Esophagus muscularis mucosa (tissue), 4 donors: ENCODE measurements at regions not wholly inside any gene's neighbourhood (a gene's known extent, or its start where the extent isn't known, plus 50 kb on each side); places are given as distances from the start of the nearest gene placed in this dataset.
"Not testable (repeated sequence)": the region's sequence is repeated elsewhere in the genome, so short reads cannot be mapped to it uniquely, and the experiment has no call there.

Source experiments
- DNase-seq: peaks from one replicate; pipeline ENCODE4 v3.0.0-alpha.2; 2017; ENCODE audit errors: extremely low spot score
- H3K27ac ChIP-seq, 4 donors: fragments of 200-600 bp; sonication (generic); replicated peaks in 1 of 4; 1 replicate in 3 of 4; 2 replicates in 1 of 4; pipeline ENCODE4 v1.5.1; 2016 to 2019; ENCODE audit warnings: mild to moderate bottlenecking in 1 of 4
- H3K27me3 ChIP-seq, 4 donors: fragments of 200-600 bp; sonication (generic); one replicate each; pipeline versions ENCODE4 v1.5.1 to v1.6.0; 2016 to 2019
- H3K36me3 ChIP-seq, 4 donors: fragments of 200-600 bp; sonication (generic); one replicate each; pipeline ENCODE4 v1.5.1; 2016 to 2019
- H3K4me1 ChIP-seq, 4 donors: fragments of 200-600 bp; sonication (generic); one replicate each; pipeline ENCODE4 v1.5.1; 2016 to 2019
- H3K4me3 ChIP-seq, 4 donors: fragments of 200-600 bp; sonication (generic); 1 replicate in 2 of 4; 2 replicates in 2 of 4; pipeline ENCODE4 v1.5.1; 2016 to 2019; ENCODE audit warnings: mild to moderate bottlenecking in 4 of 4, moderate library complexity in 1 of 4
- H3K9me3 ChIP-seq, 4 donors: fragments of 200-600 bp; sonication (generic); 1 replicate in 3 of 4; 2 replicates in 1 of 4; pipeline ENCODE4 v1.5.1; 2016 to 2019
- EP300 ChIP-seq: sonication (generic); formaldehyde crosslinking; IDR thresholded peaks from one replicate; pipeline ENCODE4 v1.6.1; 2017; ENCODE audit warnings: antibody characterized with exemption
- POLR2A ChIP-seq: fragments of 450-650 bp; IDR thresholded peaks from one replicate; pipeline ENCODE4 v1.6.1; 2017; ENCODE audit warnings: antibody characterized with exemption, moderate library complexity, mild to moderate bottlenecking, low read depth
- POLR2AphosphoS5 ChIP-seq, 2 donors: sonication (generic); formaldehyde crosslinking; IDR thresholded peaks; one replicate each; pipeline ENCODE4 v1.6.1; 2017; ENCODE audit warnings: antibody characterized with exemption in 2 of 2
- WGBS: methylation state at CpG from one replicate; pipeline ENCODE4 v1.1.5; 2018; 5-methylcytosine and 5-hydroxymethylcytosine counted together
- intact Hi-C: fragments of 100-400 bp; cut with DNase I; formaldehyde crosslinking; loops from one replicate; pipeline ENCODE4 v1.15.1; 2023
- TF ChIP-seq, protein P1 (sequence below), 3 experiments: fragments of 200-600 bp in 2 of 3; fragments of 450-650 bp in 1 of 3; sonication (generic) in 2 of 3; IDR thresholded peaks; one replicate each; pipeline ENCODE4 v1.5.1; 2017 to 2019; ENCODE audit warnings: antibody characterized with exemption in 3 of 3, mild to moderate bottlenecking in 2 of 3, moderate library complexity in 1 of 3

DNA sequence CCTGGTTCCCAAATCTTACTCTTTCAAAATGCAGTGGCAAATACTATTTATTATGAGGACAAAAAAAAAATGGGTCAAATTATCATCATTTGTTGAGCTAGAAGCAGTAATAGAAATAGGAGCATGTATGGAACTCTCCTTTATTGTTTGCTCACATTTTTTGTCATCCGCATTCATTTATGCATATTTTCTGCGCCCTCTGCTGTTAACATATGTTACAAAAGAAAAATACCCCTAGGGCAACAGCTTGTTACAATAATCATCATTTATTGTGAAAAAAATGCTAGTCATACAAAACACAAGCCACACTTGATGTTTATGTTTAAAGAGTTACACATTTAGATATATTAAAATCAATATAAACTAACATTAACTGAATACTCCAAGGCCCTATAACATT, 328.2 kb downstream of the TUSC1 start:
- 92% methylated on average over 2 of the region's 2 CpGs for WGBS
- no peak overlapping the region for H3K27ac ChIP-seq
- no peaks in the 10 kb centered on the region for H3K36me3 ChIP-seq
- H3K4me1 ChIP-seq = no peaks in the 10 kb centered on the region
- TF ChIP-seq EP300 (no peak), POLR2AphosphoS5 (IDR thresholded peaks at IDR 0.05) (no peak), POLR2A (no peak)
- TF ChIP-seq, protein P1, sequence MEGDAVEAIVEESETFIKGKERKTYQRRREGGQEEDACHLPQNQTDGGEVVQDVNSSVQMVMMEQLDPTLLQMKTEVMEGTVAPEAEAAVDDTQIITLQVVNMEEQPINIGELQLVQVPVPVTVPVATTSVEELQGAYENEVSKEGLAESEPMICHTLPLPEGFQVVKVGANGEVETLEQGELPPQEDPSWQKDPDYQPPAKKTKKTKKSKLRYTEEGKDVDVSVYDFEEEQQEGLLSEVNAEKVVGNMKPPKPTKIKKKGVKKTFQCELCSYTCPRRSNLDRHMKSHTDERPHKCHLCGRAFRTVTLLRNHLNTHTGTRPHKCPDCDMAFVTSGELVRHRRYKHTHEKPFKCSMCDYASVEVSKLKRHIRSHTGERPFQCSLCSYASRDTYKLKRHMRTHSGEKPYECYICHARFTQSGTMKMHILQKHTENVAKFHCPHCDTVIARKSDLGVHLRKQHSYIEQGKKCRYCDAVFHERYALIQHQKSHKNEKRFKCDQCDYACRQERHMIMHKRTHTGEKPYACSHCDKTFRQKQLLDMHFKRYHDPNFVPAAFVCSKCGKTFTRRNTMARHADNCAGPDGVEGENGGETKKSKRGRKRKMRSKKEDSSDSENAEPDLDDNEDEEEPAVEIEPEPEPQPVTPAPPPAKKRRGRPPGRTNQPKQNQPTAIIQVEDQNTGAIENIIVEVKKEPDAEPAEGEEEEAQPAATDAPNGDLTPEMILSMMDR (IDR thresholded peaks at IDR 0.05) = no peak
- H3K9me3 ChIP-seq = no peaks in the 10 kb centered on the region
- intact Hi-C loops = no loop called here
- H3K27me3 ChIP-seq = no peaks in the 10 kb centered on the region
- H3K4me3 ChIP-seq = no peak overlapping the region
- DNase-seq = no peak

DNA sequence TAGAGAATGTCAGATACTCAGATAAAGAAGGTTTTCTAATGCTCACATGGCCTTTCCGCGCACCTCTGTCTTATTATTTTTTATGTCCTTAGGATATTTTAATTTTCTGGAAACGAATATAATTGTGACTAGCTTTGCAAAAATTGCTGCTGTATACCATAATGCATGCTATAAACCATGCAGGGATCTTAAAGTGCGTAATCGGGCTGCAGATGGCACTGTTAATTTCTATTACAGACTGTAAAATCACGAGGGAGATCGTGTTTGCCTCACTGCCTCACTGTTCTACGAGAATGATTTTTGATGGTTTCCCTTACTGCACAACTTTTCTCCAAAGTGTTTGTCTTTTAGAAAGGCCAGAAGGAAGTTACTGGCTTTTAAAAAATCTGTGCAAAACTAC, 356.1 kb downstream of the TUSC1 start:
- intact Hi-C loops = no loop called here
- WGBS = 88% methylated on average over 8 of the region's 8 CpGs
- H3K27ac ChIP-seq = no peak overlapping the region

DNA sequence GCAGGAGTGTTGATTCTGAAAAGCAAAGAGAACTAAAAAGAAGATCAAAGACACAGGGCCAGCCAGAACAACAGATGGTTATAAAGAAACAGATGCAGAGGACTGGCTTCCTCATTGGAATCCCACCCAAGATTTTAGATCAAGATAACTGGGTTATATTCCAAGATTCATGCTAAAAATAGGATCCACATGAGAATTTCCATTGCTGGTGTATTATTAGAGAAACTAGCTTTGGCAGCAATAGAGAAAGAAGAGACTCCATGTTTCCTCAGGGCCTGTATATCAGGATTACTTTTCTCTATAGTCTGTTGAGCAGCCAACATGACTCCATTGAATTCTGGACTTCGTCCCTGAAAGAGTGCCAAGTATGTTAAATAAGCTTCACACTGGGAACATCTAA, 367.3 kb downstream of the TUSC1 start:
- no peak for TF ChIP-seq POLR2AphosphoS5 (IDR thresholded peaks at IDR 0.05)
- TF ChIP-seq EP300 = no peak
- TF ChIP-seq POLR2A = no peak
- TF ChIP-seq, protein P1 (IDR thresholded peaks at IDR 0.05) = no peak
- intact Hi-C loops = no loop called here
- Histone ChIP-seq H3K4me1 (no peaks in the 10 kb centered on the region), H3K4me3 (no peak overlapping the region), H3K27me3 (no peaks in the 10 kb centered on the region), H3K9me3 (peaks cover 0 to 3% (median 0%) of the 10 kb centered on the region in 4 donors), H3K36me3 (no peaks in the 10 kb centered on the region), H3K27ac (no peak overlapping the region)
- WGBS = 81% methylated on average over 1 of the region's 1 CpG
- DNase-seq = no peak

More for the DNA sequence above, 356.1 kb downstream of the TUSC1 start:
- Histone ChIP-seq H3K4me1 (no peaks in the 10 kb centered on the region), H3K36me3 (no peaks in the 10 kb centered on the region), H3K4me3 (no peak overlapping the region), H3K27me3 (no peaks in the 10 kb centered on the region), H3K9me3 (no peaks in the 10 kb centered on the region)
- TF ChIP-seq POLR2A (no peak), POLR2AphosphoS5 (IDR thresholded peaks at IDR 0.05) (no peak), EP300 (no peak)
- TF ChIP-seq, protein P1 (IDR thresholded peaks at IDR 0.05) = no peak
- no peak for DNase-seq

DNA sequence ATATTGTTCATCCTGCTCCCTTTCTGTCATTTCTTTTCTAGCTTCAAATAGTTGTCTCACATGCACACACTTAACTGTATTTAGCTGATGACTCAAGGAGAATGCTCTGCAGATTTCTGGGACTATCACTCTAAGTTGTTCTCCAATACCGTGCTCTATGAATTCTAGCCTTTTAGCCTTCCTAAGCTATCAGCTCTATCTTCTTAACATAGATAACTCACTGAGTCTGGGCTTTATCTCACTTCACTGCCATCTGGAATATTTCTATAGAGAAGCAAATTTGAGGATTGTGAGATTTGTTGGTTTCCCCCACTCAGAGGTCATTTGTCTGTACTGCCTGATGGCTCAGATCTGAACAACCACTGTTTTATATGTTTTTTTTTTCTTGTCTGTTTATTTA, 369.7 kb downstream of the TUSC1 start:
- intact Hi-C loops = no loop called here
- Histone ChIP-seq H3K27me3 (no peaks in the 10 kb centered on the region), H3K36me3 (no peaks in the 10 kb centered on the region), H3K4me1 (no peaks in the 10 kb centered on the region), H3K9me3 (peaks cover 0 to 3% (median 0%) of the 10 kb centered on the region in 4 donors), H3K27ac (no peak overlapping the region), H3K4me3 (no peak overlapping the region)
- DNase-seq = no peak
- WGBS = 89% methylated on average over 1 of the region's 1 CpG
- TF ChIP-seq POLR2A (no peak), POLR2AphosphoS5 (IDR thresholded peaks at IDR 0.05) (no peak), EP300 (no peak)
- TF ChIP-seq, protein P1 (IDR thresholded peaks at IDR 0.05) = no peak

DNA sequence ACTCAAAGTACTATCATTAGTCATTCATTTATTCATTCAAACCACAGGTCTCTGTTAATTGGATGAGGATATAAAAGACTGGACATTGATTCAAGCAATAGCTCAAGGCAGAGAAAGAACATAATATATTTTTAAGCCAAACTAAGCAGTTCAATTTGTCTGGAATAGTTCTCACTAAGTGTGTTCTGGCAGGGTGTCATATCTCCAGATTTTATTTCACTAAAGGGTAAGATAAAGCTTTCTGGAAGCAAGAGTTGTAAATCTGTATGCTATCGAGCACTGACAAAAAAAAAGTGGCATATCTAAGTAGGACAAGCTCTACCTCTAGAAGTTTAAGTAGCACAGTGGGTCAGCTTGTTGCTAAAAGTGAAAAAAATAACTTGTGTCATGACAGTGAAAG, 375.6 kb downstream of the TUSC1 start:
- H3K36me3 ChIP-seq = no peaks in the 10 kb centered on the region
- no peaks in the 10 kb centered on the region for H3K27me3 ChIP-seq
- WGBS = 62% methylated on average over 1 of the region's 1 CpG
- no peak for TF ChIP-seq EP300
- TF ChIP-seq, protein P1 (IDR thresholded peaks at IDR 0.05) = no peak
- no peak for TF ChIP-seq POLR2AphosphoS5 (IDR thresholded peaks at IDR 0.05)
- no peak for TF ChIP-seq POLR2A
- H3K27ac ChIP-seq = no peak overlapping the region
- intact Hi-C loops = no loop called here
- no peak overlapping the region for H3K4me3 ChIP-seq
- no peak for DNase-seq
- H3K4me1 ChIP-seq = no peaks in the 10 kb centered on the region
- peaks cover 0 to 3% (median 0%) of the 10 kb centered on the region in 4 donors for H3K9me3 ChIP-seq

DNA sequence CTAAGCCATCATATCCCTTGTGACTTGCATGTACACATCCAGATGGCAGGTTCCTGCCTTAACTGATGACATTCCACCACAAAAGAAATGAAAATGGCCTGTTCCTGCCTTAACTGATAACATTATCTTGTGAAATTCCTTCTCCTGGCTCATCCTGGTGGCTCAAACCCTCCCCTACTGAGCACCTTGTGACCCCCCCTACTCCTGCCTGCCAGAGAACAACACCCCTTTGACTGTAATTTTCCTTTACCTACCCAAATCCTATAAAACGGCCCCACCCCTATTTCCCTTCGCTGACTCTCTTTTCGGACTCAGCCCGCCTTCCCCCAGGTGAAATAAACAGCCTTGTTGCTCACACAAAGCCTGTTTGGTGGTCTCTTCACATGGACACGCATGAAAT, 390.0 kb downstream of the TUSC1 start:
- H3K4me1 ChIP-seq, H3K9me3 ChIP-seq, H3K36me3 ChIP-seq, H3K27ac ChIP-seq, DNase-seq, H3K27me3 ChIP-seq, H3K4me3 ChIP-seq, intact Hi-C loops: not testable (repeated sequence)
- WGBS = 93% methylated on average over 5 of the region's 5 CpGs
